Stimulated activated naive CD8-positive, alpha-beta T cell treated with anti-CD3 and anti-CD28 coated beads, Interleukin-15, amount 100 ng/mL, for 72 hours (primary cell): ENCODE measurements at regions not wholly inside any gene's neighbourhood (a gene's known extent, or its start where the extent isn't known, plus 50 kb on each side); places are given as distances from the start of the nearest gene placed in this dataset.

Experiments used
- ATAC-seq: fragments of 150-1000 bp; cut with Tn5 transposase; 2 replicates; pipeline ENCODE4 v1.10.0; 2021; ENCODE audit warnings: mild to moderate bottlenecking, moderate library complexity
- DNase-seq, 2 donors: peaks; one replicate each; pipeline ENCODE4 v3.0.0; 2021 to 2022
- H3K27ac Mint-ChIP-seq, 2 donors: one replicate each; pipeline ENCODE4 v1.8.0; 2022; ENCODE audit warnings: mild to moderate bottlenecking in 2 of 2, mixed read lengths in 2 of 2, moderate library complexity in 2 of 2
- H3K27me3 Mint-ChIP-seq: one replicate; pipeline ENCODE4 v1.8.0; 2022; ENCODE audit warnings: mixed read lengths
- H3K4me1 Mint-ChIP-seq: one replicate; pipeline ENCODE4 v1.8.0; 2022; ENCODE audit warnings: mild to moderate bottlenecking, mixed read lengths
- H3K4me3 Mint-ChIP-seq, 2 donors: one replicate each; pipeline ENCODE4 v1.8.0; 2022; ENCODE audit warnings: mild to moderate bottlenecking in 2 of 2, mixed read lengths in 2 of 2, moderate library complexity in 1 of 2
- H3K9me3 Mint-ChIP-seq, 2 donors: one replicate each; pipeline ENCODE4 v1.8.0; 2022; ENCODE audit warnings: mixed read lengths in 2 of 2

- H3K4me3 Mint-ChIP-seq, result no peak overlapping the region
- DNase-seq, result no peak
- H3K27ac Mint-ChIP-seq, result no peak overlapping the region
- ATAC-seq, result no peak
- no peaks in the 10 kb centered on the region for H3K4me1 Mint-ChIP-seq
- no peaks in the 10 kb centered on the region for H3K9me3 Mint-ChIP-seq
- no peaks in the 10 kb centered on the region for H3K27me3 Mint-ChIP-seq
Measured at GRCh38 chr3:101077361-101078011, 84.3 kb upstream of the ABI3BP start.

DNA sequence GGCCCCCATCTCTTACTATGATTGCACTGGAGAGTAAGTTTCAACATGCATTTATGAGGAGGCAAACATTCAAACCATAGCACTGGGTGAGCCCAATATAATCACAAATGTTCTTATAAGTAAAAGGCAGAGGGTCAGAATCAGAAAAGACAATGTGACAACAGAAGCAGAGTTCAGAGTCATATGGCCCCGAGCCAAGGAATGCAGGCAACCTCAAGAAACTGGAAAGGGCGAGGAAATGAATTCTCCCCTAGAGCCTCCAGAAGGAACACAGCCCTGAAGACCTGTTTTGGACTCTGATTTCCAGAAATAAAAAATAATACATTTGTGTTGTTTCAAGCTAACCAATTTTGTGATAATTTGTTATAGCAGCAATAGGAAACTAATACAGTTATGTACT is 81.3 kb upstream of the ABI3BP start:
- ATAC-seq (no peak), DNase-seq (no peak)
- Mint-ChIP-seq H3K4me1 (peaks cover 6% of the 10 kb centered on the region), H3K4me3 (no peak overlapping the region), H3K27me3 (peaks cover 20% of the 10 kb centered on the region), H3K9me3 (no peaks in the 10 kb centered on the region), H3K27ac (no peak overlapping the region)

DNA sequence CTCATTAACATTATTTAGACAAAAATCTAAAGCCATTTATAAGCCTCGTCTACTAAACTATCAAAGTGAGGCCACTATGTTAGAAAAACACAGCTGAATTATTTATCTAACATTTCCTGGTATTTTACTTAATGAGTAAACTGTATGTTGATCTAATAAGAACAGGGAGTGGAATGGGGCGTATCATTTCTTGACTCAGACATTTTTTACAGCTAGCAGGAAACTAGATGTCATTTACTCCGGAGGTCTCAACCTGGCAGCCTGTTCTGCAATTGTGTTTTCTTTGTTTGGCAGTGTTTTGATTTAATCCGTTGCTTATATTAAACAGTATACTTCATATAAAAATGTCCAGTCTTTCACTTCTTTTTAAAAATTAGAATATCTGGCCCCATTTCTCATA is 79.1 kb upstream of the ABI3BP start:
- no peak overlapping the region for H3K4me3 Mint-ChIP-seq
- no peak overlapping the region for H3K27ac Mint-ChIP-seq
- no peaks in the 10 kb centered on the region for H3K9me3 Mint-ChIP-seq
- DNase-seq, result no peak
- H3K4me1 Mint-ChIP-seq, result peaks cover 6% of the 10 kb centered on the region
- H3K27me3 Mint-ChIP-seq, result peaks cover 22% of the 10 kb centered on the region
- ATAC-seq, result no peak

GRCh38 chr3:101070799-101071121 is 77.5 kb upstream of the ABI3BP start:
- Mint-ChIP-seq H3K27ac (no peak overlapping the region), H3K27me3 (peaks cover 35% of the 10 kb centered on the region), H3K4me1 (peaks cover 6% of the 10 kb centered on the region), H3K9me3 (no peaks in the 10 kb centered on the region), H3K4me3 (no peak overlapping the region)
- no peak for DNase-seq
- no peak for ATAC-seq

- peak; percentile 57 to 65 for DNase-seq
- Mint-ChIP-seq H3K27ac (no peak overlapping the region), H3K4me3 (no peak overlapping the region), H3K9me3 (no peaks in the 10 kb centered on the region), H3K27me3 (peaks cover 40% of the 10 kb centered on the region), H3K4me1 (peaks cover 6% of the 10 kb centered on the region)
- ATAC-seq, result peak; percentile 83
Measured at GRCh38 chr3:101069901-101070798, 76.9 kb upstream of the ABI3BP start.

DNA sequence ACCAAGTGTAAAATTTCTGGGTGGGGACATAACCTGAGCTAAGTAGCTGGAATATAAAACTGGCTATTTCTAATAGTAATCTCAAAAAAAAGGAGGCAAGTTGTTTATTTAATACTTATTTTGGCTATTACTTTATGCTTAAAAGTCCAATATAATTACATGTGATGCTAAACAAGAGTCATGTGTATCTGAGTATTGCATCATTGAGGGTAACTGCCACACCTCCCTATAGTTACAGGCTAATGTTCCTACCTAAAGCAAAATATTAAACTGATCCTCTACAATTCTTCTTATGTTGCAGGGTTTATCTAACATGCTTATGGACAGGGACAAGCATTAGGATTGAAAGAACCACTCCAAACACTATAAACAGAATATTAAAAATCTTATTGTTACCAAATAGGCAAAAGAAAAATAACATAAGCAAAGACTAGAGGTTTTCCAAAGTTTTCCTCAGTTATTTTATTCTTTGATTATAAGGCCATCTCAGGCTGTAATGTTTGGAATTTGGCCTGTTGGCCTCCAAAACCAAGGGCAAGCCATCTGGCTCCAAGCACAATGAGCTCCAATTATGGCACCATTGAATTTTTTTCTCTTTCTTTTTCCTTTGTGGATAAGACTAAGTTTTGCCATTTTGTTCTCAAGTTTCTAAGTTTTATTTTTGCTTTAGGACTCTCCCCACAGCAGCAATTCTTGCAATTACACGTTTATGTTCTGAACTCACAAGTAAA is 75.8 kb upstream of the ABI3BP start:
- ATAC-seq, result no peak
- Mint-ChIP-seq H3K27ac (no peak overlapping the region), H3K4me1 (peaks cover 6% of the 10 kb centered on the region), H3K27me3 (peaks cover 51% of the 10 kb centered on the region), H3K4me3 (no peak overlapping the region), H3K9me3 (no peaks in the 10 kb centered on the region)
- DNase-seq, result no peak

GRCh38 chr3:101066711-101067129 is 73.5 kb upstream of the ABI3BP start:
- Mint-ChIP-seq H3K4me1 (peaks cover 6% of the 10 kb centered on the region), H3K9me3 (peaks cover 3% of the 10 kb centered on the region in 2 donors), H3K27ac (no peak overlapping the region), H3K4me3 (no peak overlapping the region), H3K27me3 (peaks cover 60% of the 10 kb centered on the region)
- DNase-seq (no peak), ATAC-seq (no peak)

- H3K9me3 Mint-ChIP-seq, result peaks cover 5 to 9% of the 10 kb centered on the region in 2 donors
- H3K27ac Mint-ChIP-seq, result no peak overlapping the region
- no peak overlapping the region for H3K4me3 Mint-ChIP-seq
- peaks cover 3% of the 10 kb centered on the region for H3K4me1 Mint-ChIP-seq
- H3K27me3 Mint-ChIP-seq, result peaks cover 53% of the 10 kb centered on the region
- DNase-seq (no peak), ATAC-seq (no peak)
Measured at GRCh38 chr3:101065962-101066361, 72.7 kb upstream of the ABI3BP start.

- DNase-seq, result no peak
- ATAC-seq, result no peak
- Mint-ChIP-seq H3K4me1 (no peaks in the 10 kb centered on the region), H3K4me3 (no peak overlapping the region), H3K27ac (no peak overlapping the region), H3K27me3 (peaks cover 38% of the 10 kb centered on the region), H3K9me3 (peaks cover 25 to 32% of the 10 kb centered on the region in 2 donors)
Measured at GRCh38 chr3:101063401-101063800, 70.2 kb upstream of the ABI3BP start.

DNA sequence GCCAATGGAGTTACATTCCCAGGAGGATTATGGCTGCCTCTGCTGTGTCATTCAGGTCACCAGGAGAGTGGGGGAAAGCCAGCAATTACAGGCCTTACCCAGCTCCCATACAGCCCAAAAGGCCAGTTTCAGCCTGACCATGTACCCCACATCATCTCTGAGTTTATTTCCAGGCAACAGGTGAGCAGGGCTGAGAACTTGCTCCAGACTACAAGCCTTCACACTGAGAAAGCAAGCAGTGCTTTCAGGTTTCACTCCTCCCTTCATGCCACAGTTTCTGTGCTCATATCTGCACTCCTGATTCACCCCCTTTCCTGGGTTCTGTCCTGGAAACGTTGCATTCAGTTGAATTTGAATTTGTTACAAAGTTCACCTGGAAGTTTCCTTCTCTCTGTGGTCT is 68.1 kb upstream of the ABI3BP start:
- Mint-ChIP-seq H3K4me1 (no peaks in the 10 kb centered on the region), H3K27me3 (peaks cover 30% of the 10 kb centered on the region), H3K4me3 (no peak overlapping the region), H3K27ac (no peak overlapping the region), H3K9me3 (peaks cover 43% of the 10 kb centered on the region in 2 donors)
- ATAC-seq (no peak), DNase-seq (no peak)

DNA sequence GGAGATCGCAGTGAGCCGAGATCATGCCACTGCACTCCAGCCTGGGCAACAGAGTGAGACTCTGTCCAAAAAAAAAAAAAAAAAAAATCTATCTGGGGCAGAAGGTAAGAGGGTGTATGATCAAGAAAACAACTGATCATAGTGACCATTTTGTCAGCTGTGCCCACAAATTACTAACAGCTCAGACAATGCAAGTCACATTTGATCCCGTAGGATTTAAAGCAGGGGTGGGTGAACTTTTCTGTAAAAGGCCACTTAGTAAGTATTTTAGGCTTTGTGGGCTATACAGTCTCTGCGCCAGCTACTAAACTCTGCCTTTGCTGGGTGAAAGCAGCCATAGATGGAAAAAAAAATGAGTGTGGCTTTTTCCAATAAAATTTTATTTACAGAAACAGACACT is 57.6 kb upstream of the ABI3BP start:
- DNase-seq (no peak), ATAC-seq (no peak)
- no peaks in the 10 kb centered on the region for H3K4me1 Mint-ChIP-seq
- no peak overlapping the region for H3K27ac Mint-ChIP-seq
- H3K9me3 Mint-ChIP-seq, result no peaks in the 10 kb centered on the region
- no peak overlapping the region for H3K4me3 Mint-ChIP-seq
- H3K27me3 Mint-ChIP-seq, result no peaks in the 10 kb centered on the region

- H3K4me1 Mint-ChIP-seq, result no peaks in the 10 kb centered on the region
- H3K27me3 Mint-ChIP-seq, result peaks cover 7% of the 10 kb centered on the region
- no peak overlapping the region for H3K4me3 Mint-ChIP-seq
- DNase-seq (no peak), ATAC-seq (no peak)
- no peaks in the 10 kb centered on the region for H3K9me3 Mint-ChIP-seq
- no peak overlapping the region for H3K27ac Mint-ChIP-seq
Measured at GRCh38 chr3:101050046-101050445, 56.8 kb upstream of the ABI3BP start.

- H3K4me1 Mint-ChIP-seq, result no peaks in the 10 kb centered on the region
- no peaks in the 10 kb centered on the region for H3K9me3 Mint-ChIP-seq
- no peak for DNase-seq
- no peak overlapping the region for H3K27ac Mint-ChIP-seq
- H3K4me3 Mint-ChIP-seq, result no peak overlapping the region
- ATAC-seq, result no peak
- peaks cover 7% of the 10 kb centered on the region for H3K27me3 Mint-ChIP-seq
Measured at GRCh38 chr3:101049532-101049931, 56.3 kb upstream of the ABI3BP start.

DNA sequence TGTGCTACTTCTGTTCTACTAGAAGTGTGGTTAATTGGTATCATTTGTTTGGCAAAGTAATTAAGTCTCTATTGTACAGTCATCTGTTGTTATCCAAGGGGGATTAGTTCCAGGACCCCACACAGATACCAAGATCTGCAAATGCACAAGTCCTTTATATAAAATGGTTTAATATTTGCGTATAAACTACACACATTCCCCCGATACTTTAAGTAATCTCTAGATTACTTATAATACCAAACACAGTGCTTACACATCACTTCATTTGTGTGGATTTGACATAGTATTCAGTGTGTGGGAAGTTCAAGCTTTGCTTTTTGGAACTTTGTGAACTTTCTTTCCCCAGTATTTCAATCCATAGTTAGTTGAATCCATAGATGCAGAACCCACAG is 50.5 kb upstream of the ABI3BP start:
- Mint-ChIP-seq H3K4me1 (no peaks in the 10 kb centered on the region), H3K27ac (no peak overlapping the region), H3K27me3 (peaks cover 16% of the 10 kb centered on the region), H3K9me3 (no peaks in the 10 kb centered on the region), H3K4me3 (no peak overlapping the region)
- DNase-seq (no peak), ATAC-seq (no peak)

DNA sequence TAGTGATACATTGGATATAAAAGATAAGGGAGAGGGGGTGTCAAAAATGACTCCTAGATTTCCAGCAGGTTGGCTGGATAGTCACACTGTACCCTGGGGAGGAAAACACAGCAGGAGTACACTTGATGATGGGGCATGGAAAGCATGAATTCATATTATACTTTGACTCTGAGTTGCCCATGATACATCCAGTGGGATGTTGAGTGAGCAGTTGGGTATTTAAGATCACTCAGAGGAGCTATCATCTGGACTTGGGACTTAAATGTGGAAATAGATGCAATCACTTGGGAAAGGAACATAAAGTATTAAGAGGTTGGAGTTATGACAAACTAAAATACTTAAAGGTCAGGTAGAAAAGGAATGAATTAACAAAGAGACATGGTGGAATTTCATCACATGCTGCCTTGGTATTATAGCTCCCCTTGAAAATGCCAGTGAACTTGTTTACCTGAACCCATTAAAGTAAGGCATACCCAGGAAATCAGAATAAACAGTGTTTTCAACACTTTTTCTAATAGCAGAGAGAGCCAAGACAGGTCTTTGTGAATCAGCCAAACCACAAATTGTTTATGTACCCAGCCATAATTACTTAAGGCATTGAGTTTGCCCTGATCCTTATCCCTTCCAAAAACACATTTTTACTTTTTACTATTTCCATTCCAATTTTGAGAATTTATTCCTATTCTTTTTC is 49.9 kb upstream of the ABI3BP start:
- Mint-ChIP-seq H3K4me3 (no peak overlapping the region), H3K9me3 (no peaks in the 10 kb centered on the region), H3K27ac (no peak overlapping the region), H3K27me3 (peaks cover 16% of the 10 kb centered on the region), H3K4me1 (no peaks in the 10 kb centered on the region)
- no peak for ATAC-seq
- DNase-seq, result no peak
